NCI-H1436 (cell line): ENCODE measurements at regions not wholly inside any gene's neighbourhood (a gene's known extent, or its start where the extent isn't known, plus 50 kb on each side); places are given as distances from the start of the nearest gene placed in this dataset.
"Not testable (repeated sequence)": the region's sequence is repeated elsewhere in the genome, so short reads cannot be mapped to it uniquely, and the experiment has no call there.

Experiments used
- DNase-seq: peaks from one replicate; lab custom pipeline; 2025; lab: John Stamatoyannopoulos, UW

DNA sequence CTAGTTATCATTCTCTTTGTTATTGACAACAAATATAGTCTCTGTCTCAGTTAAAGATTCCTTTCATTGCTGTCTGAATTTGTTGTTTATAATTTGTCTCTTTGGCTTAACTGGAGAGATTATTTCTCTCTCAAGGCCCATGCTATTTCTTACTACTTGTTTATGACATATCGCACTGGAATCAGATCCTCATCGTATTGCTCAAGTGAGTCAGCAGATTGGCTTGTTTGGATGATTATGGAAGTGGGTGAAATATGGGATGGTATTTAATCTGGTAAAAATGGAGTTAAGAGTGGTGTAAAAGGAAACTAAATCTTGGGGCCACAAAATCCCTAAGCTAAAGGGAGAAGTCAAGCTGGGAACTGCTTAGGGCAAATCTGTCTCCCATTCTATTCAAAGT lies 613.1 kb downstream of the SI start:
- DNase-seq: no peak

DNA sequence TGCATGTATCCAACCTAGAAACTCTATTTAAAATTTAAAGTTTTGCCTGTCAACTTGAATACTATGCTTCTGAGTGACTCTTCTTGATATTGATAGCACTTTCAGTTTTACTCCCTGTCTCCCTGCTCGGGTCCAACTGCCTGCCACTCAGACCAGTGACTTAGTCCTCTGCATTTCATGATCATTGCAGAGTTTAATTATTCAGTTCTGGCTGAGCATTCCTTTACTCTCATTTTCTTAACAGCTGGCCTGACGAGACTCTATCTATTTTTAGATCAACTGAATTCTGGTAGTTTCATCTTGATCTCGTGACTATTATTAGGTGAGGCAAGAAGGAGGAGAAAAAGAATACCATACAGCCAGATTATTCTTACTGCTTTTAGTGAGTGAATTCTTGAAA lies 617.4 kb downstream of the SI start:
- DNase-seq: no peak

DNA sequence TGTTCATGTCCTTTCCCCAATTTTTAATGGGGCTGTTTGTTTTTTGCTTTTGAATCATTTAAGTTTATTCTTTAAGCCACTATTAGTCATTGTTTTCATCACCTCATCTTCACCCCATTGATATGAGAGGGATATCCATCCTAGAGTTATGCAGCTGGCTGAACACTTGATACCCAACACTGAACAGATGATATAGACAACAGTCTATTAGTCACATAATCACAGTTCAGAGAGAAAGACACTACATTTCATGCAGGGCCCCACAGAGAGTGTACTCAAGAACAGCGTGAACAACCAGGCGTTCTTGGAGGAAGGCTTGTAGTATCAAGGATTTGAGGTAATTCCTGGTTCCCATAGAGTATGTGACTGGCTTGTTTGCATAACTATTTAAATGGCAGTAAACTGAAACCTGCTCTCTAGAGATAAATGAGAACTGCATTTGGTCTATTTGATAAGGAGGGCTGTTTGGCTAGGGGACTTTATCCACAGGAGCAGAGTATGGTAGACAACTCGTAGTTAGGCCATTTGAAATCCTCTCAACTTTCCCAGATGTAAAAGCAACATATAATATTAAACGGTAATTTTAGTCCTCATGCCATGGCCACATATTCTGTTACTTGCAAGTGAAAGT lies 618.7 kb downstream of the SI start:
- no peak for DNase-seq

DNA sequence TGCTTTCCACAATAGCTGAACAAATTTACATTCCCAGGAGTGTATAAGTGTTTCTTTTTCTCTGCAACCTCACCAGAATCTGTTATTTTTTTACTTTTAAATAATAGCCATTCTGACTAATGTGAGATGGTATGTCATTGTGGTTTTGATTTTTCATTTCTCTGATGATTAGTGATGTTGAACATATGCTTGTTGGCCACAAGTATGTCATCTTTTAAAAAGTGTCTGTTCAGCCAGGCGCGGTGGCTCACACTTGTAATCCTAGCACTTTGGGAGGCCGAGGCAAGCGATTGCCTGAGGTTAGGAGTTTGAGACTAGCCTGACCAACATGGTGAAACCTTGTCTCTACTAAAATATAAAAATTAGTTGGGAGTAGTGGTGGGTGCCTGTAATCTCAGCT lies 619.3 kb downstream of the SI start:
- DNase-seq: no peak

DNA sequence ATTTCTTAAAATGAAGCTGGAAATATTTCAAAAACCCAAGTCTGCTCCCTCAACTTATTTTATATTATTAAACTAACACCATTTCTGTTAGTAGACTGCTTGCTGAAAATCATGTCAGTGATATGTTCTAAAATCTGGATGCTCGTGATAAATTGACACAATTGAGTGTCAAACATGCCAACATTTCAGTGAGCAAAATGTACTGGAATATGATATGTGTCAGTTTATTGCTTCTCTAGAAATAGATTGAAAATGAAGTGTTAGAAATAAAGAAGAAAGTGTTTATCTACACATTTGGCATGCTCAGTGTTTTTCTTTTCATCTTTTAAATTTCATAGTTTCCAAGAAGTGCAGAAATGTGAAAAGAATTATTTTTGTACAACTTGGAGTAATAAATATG lies 624.6 kb downstream of the SI start:
- DNase-seq: no peak

DNA sequence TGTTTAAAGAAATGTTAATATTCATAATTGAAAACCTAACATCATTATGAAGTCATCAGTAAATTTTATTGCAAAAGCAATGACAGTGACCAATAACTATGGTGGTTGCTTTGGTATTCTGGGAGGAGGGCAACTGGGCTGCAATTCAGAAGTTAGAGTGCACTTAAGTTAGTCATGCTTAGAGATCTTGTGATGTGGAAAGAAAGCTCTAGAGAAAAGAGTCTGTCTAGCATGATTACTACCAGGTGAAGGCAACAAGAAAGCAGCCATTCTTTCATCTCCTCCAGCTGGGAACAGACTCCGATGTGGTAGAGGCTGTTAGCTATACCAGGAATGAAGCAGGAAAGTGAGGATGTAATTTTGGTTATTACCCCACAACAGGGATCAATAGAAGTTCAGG lies 625.6 kb downstream of the SI start:
- DNase-seq: no peak

DNA sequence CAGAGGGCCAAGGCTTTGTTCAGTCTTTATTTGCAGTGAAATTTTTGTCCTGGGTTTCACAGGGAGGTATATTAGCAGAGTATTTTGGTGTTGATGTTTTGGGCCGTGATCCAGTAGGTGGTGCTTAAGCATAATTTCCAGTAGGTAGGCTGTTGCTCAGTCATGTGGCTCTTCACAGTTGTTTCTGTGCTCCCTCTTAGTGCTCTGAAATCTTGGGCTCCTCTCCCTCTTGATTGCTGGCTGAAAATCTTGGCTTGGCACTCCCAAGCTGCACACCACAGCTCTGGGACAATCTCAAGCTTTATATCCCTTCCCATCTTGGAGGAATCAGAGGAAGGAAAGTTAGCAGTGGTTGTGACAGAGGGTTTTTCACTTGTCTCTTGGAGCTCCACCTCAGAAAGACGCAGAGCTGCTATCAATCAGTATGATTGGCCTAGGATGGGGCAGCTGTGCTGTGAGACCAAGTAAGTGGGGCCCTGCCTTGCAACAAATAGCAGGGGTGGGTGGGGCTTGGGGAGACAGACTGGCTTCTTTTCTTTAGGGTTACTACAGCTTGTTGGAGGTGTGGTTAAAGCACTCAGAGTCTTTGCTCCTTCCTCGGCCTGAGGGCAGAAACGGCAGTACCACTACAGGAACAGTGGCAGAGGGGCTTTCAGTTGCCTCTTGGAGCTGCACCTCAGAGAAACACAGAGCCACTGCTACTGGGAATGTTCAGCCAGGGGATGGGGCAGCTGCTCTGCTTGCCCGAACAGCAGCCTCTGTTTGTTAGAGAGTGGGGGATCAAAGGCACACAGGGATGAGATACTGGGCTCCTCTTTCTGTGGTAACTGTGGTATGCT lies 627.0 kb downstream of the SI start:
- no peak for DNase-seq

DNA sequence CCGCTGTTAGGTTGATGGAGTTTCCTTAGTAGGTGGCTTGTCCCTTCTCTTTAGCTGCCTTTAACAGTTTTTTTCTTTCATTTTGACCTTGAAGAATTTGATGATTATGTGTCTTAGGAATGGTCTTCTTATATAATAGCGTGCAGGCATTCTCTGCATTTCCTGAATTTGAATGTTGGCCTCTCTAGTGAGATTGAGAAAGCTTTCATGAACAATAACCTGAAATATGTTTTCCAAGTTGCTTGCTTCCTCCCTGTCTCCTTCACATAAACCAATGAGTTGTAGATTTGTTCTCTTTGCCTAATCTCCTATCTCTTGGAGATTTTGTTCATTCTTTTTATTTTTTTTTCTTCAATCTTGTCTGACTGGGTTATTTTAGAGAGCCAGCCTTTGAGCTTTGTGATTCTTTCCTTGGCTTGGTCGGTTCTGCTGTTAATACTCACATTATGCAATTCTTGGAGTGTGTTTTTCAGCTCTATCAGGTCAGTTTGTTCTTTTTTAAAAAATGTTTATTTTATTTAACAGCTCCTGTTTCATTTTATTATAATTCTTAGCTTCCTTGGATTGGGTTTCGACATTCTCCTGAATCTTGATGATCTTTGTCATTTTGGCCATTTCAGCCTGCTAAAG lies 627.9 kb downstream of the SI start:
- no peak for DNase-seq

DNA sequence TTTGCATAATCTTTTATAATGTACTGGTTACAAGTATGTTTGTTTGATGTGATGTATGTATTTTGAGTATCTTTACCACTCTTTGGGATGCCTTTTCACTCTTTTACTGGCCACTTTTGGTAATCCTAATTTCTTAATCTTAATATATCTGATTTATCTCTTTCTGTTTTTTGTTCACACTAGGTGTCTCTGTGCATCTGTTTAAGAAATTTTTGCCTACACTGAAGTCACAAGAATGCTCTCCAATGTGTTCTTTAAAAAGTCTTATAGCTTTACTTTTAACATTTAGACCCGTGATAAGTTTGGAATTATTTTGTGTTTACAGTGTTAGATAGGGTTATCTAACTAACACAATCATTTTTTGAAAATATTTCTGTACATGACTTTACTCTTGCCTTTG lies 659.1 kb downstream of the SI start:
- DNase-seq: no peak

DNA sequence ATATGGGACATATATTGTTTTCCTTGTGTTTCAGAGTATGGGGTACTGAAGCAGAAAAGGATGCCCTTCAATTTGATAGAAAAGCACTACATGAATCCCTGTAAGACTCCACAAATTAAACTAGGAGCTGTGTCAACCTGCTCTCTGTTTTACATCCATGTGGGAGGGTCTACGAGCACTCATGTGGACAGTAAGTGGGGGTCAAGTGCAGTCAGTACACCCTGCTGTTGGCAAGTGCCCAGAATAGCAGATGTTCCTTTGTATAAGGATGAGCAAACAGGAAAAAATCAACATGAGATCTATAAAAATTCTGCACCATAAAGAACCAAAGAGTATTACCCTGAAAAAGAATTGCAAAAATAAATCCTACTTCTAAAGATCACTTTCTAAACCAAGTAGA lies 659.9 kb downstream of the SI start:
- peak; percentile 3 for DNase-seq

DNA sequence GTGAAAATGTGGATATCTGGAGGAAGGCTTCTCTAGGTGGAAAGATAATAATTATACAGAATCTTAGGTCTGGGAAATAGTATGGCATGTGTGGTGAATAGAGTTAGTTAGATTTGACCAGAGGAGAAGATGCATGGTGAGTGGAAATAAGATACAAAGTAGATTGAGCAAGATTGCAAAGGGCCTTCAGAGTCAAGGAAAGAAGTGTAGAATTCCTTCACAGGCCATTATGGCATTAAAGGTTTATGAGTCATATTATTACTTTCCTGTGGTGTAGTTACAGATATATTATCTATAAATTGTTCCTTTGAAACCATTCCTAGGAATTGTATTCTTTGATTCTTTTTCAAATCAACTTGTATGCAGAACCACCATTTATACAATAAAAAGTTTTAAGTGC lies 660.3 kb downstream of the SI start:
- DNase-seq: no peak

DNA sequence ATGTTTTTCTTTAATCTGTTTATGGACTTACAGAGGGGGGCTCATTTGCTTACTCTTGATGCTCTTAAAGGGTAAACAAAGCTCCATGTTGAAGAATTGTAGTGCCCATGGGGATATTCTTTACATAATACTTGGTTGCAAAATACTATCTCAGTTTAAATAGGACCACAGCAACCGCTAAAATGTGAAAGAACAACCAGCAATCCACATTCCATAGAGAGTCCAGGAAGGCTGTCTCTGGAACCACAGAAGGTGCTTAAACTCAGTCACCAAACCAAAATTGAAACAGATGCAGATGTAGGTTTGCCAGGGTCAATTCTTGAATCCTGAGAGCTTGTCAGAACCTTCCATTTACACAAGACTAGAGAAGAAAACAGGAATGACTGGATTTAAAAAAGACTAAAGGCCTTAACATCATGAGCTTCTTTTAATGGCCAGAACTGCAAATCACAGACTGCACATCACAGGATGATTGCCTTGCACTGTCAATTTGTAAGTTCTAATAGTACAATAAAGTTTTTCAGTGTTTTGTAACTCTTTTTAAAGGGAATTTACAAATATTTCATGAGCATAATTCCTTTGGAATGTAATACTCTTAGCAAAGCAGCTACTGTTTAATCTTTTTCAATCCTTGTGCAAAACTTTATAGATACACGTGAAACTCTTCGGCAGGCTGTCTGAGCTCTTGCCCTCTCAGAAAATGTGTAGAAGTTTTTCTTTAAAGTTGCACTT lies 661.6 kb downstream of the SI start:
- no peak for DNase-seq

DNA sequence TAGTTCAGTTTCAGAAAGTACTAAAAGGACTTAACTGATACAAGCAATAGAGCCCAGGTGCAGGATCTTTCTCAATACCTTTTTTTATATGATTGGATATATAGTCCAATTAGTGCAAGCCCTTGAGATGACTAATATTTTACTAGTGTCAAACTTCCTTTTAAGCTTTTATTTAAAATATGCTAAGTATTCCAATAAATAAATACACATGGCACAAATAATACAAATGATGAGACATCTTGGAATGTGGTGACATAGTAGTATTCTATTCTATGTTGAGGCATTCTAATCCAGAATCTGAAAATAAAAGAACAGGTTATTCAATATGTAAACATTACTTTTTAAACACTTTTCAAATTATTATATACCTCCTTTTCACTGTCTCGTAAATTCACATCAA lies 670.0 kb downstream of the SI start:
- no peak for DNase-seq

DNA sequence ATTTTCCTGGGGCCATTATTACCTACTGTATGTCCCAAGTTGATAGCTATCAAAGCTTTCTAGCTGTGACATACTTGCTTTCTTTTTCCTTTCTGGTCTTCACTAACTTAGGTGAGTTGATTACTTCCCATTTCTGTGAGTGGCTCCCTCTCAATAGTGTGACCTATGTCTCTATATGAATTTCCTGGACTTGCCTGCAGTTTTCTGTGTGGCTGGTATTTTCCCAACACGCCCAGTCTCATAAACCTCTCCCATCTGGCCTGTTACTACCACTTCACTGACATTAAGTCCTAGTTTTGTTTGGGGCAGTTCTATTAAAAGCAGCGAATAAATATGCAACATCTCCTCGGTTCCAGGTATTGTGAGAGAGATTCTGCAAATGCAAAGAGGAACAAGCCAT lies 671.2 kb downstream of the SI start:
- no peak for DNase-seq

DNA sequence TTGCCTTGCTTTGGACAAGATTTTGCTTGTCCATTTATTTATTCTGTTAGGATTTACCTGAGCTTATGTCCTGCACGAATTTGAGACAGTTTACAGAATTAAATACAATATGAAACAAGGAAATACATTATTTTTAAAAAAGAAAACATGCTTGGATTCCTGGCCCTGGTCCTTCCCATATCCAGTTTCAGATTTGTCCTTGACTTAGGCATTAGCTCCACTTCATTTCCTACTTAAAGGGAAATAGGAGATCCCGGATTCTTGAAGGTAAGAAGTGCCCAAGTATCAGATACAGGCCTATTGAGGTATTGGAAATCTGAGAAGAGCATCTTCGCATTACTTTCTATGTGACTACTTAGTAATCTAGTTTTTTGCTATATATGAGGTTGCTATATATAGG lies 672.0 kb downstream of the SI start:
- DNase-seq: no peak

DNA sequence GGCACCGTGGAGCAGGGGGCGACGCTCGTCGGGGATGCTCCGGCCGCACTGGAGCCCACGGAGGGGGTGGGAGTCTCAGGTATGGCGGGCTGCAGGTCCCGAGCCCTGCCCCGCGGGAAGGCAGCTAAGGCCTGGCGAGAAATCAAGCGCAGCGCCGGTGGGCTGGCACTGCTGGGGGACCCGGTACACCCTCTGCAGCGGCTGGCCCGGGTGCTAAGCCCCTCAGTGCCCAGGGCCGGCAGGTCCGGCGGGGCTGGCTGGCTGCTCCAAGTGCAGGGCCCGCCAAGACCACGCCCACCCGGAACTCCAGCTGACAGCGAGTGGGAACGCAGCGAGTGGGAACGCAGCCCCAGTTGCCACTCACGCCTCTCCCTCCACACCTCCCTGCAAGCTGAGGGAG lies 676.4 kb downstream of the SI start:
- DNase-seq: no peak

DNA sequence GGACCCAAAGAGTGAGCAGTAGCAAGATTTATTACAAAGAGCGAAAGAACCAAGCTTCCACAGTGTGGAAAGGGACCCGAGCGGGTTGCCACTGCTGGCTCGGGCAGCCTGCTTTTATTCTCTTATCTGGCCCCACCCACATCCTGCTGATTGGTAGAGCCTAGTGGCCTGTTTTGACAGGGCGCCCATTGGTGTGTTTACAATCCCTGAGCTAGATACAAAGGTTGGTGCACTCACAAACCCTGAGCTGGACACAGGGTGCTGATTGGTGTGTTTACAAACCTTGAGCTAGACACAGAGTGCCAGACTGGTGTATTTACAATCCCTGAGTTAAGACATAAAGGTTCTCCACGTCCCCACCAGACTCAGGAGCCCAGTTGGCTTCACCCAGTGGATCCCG lies 676.9 kb downstream of the SI start:
- DNase-seq: not testable (repeated sequence)

DNA sequence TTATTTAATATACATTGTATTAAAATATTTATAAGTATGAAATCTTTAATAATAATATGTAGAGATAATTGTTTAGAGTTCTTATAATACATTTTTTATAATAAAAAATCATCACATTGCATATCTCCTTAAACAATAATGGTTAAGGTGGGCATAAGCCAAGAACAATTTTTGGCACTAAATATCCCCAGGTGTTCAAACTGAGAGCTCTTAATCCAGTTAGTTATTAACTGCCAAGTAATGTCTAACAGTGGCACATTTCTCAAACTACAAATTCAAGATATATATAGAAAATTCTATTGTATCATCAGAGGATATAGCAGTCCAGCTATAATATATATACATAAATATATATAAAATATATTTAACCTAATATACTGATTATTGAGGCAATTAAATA lies 680.8 kb downstream of the SI start:
- DNase-seq: no peak

DNA sequence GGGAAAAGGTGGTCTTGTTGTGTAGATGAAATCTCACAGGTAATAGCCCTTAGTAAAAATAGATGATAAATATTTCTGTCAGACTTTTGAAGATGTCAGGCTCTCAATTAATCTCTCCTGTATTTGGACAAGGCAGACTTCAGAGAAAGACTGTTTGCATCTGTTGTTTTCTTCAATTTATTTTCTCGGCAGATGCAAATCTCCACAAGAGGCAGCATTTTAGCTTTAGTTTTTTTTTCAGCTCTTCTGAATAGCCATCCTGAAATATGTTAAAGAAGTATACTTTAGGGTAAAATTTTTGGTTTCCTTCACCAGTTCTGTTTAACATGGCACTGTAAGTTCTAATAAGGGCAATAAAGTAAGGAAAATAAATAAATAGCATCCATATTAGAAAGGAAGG lies 685.1 kb downstream of the SI start:
- no peak for DNase-seq

DNA sequence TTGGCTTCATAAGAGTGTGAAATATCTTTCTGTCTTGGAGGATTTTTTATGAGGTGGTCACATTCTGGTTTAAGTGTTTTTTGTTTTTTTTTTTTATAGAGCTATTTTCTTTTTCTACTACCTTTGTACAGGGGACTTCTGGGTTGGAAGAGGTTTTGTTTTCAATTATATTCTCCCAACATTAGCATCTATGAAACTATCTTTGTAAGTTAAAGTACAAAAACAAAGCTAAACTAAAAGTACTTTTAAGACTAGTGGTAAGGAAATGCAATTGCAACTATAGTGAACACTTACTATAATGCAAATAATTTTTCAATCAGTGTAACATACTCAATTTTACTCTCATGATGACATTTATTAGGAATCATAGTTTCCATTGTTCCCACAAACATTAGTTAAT lies 688.2 kb downstream of the SI start:
- no peak for DNase-seq

DNA sequence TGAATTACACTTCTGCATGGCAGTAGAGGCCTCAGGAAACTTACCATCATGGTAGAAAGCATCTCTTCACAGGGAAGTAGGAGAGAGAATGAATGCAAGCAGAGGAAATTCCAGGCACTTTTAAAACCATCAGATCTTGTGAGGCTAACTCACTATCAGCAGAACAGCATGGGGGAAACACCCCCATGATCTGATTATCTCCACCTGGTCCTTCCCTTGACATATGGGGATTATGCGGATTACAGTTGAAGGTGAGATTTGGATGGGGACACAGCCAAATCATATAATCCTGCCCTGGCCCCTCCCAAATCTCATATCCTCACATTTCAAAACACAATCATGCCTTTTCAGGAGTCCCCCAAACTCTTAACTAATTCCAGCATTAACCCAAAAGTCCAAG lies 691.1 kb downstream of the SI start:
- DNase-seq: no peak

DNA sequence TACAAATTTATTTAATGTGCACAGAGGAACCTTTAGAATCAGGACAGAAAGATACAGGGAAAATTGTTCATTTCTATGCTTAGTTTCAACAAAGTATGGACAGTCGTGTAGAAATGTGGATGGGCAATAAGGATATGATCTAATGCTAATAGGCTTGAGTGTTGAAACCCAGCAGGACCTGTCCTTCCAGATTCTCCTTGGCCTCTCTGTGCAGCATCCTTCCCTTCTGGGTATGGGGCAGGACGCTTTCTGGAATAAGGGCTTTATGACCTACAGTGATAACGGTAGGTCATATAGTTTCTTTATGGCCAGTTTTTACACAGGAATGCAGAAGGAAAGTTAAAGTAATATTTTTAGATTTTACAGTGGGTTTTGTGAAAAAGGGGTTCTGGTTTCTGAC lies 698.1 kb downstream of the SI start:
- no peak for DNase-seq

DNA sequence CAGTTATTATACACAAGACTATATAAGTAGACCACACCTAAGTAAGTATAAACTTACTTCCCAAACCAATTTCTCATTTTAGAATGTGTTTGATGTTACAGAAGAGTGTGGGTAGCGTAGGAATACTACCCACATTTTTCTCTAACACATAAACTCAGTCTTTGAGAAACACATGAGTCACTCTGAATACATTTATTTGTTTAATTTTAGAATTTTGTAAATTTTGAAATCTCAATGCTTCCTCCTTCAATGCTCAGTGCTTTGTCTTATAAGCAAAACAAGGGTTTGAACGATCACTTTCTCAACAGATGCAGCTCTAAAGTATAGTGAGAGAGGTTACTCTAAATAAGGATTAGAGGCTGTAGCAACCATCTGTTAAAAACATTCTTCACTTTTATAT lies 700.8 kb downstream of the SI start:
- no peak for DNase-seq
